OCI-M1 (cell line): ENCODE measurements at regions not wholly inside any gene's neighbourhood (a gene's known extent, or its start where the extent isn't known, plus 50 kb on each side); places are given as distances from the start of the nearest gene placed in this dataset.

Experiments used
- DNase-seq: peaks from one replicate; lab custom pipeline; 2025; lab: John Stamatoyannopoulos, UW

- no peak for DNase-seq
Measured at GRCh38 chr2:234306426-234307173, 190.3 kb downstream of the ARL4C start.

GRCh38 chr2:234305846-234306245 lies 191.0 kb downstream of the ARL4C start:
- no peak for DNase-seq

GRCh38 chr2:234304950-234305349 lies 191.9 kb downstream of the ARL4C start:
- DNase-seq: no peak

GRCh38 chr2:234302664-234302991 lies 194.3 kb downstream of the ARL4C start:
- no peak for DNase-seq

- DNase-seq: no peak
Measured at GRCh38 chr2:234300932-234301823, 195.7 kb downstream of the ARL4C start.

- DNase-seq: no peak
Measured at GRCh38 chr2:234300391-234300925, 196.4 kb downstream of the ARL4C start.

- DNase-seq: no peak
Measured at GRCh38 chr2:234298918-234299317, 198.0 kb downstream of the ARL4C start.

GRCh38 chr2:234296991-234297390 lies 199.9 kb downstream of the ARL4C start:
- no peak for DNase-seq

- no peak for DNase-seq
Measured at GRCh38 chr2:234293973-234294372, 202.9 kb downstream of the ARL4C start.

GRCh38 chr2:234292962-234293243 lies 204.0 kb downstream of the ARL4C start:
- no peak for DNase-seq

GRCh38 chr2:234292205-234292961 lies 204.5 kb downstream of the ARL4C start:
- peak; percentile 44 for DNase-seq

- DNase-seq: no peak
Measured at GRCh38 chr2:234291765-234292204, 205.1 kb downstream of the ARL4C start.

GRCh38 chr2:234290671-234291070 lies 206.2 kb downstream of the ARL4C start:
- DNase-seq: no peak

- no peak for DNase-seq
Measured at GRCh38 chr2:234289834-234290590, 206.9 kb downstream of the ARL4C start.

GRCh38 chr2:234288974-234289455 lies 207.9 kb downstream of the ARL4C start:
- peak; percentile 31 for DNase-seq

- no peak for DNase-seq
Measured at GRCh38 chr2:234287650-234288049, 209.2 kb downstream of the ARL4C start.

GRCh38 chr2:234286956-234287355 lies 209.9 kb downstream of the ARL4C start:
- no peak for DNase-seq

- no peak for DNase-seq
Measured at GRCh38 chr2:234286118-234286598, 210.7 kb downstream of the ARL4C start.

- no peak for DNase-seq
Measured at GRCh38 chr2:234285541-234285940, 211.3 kb downstream of the ARL4C start.

- no peak for DNase-seq
Measured at GRCh38 chr2:234279637-234280036, 217.2 kb downstream of the ARL4C start.

- DNase-seq: no peak
Measured at GRCh38 chr2:234278556-234279255, 218.2 kb downstream of the ARL4C start.
